ENCODE measurements at regions not wholly inside any gene's neighbourhood (a gene's known extent, or its start where the extent isn't known, plus 50 kb on each side); places are given as distances from the start of the nearest gene placed in this dataset.

DNA sequence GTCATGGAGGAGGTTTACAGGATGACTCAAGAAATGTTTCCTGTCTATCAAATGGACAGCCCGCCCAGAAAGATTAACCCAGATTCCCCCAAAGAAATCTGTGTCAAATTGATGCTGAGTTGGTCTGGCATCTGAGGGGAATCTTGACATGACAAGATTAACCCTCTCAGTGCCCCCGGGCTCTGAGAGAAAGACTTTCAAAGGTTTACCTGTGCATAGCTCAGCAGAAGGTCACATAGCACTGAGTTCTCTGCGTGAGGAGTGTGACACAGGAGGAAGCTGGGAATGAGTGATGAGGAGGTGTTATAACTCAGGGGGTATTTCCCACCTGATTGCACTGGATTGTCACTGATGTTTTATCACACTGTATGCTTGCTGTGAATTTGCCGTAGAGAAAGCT lies 601.2 kb downstream of the DHX35 start:
- H3K4me3 Mint-ChIP-seq = no peak overlapping the region

DNA sequence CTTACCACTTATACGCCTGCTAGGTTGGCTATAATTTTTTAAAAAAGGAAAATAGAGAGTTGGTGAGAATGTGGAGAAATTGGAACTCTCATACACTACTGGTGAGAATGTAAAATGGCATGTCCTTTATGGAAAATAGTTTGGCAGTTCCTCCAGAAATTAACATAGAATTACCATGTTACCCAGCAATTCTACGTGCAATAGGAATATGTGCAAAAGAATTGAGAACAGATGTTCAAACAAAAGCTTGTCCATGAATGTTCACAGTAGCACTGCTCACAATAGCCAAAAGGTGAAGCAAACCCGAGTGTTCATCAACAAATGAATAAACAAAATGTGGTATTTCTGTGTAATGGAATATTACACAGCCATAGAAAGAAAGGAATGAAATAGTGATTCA lies 592.2 kb downstream of the DHX35 start:
- Mint-ChIP-seq H3K36me3 (no peaks in the 10 kb centered on the region), H3K27ac (no peak overlapping the region), H3K4me3 (no peak overlapping the region), H3K9me3 (no peaks in the 10 kb centered on the region), H3K4me1 (no peaks in the 10 kb centered on the region), H3K27me3 (ENCODE audit: low read depth in 3 of 3) (no peaks in the 10 kb centered on the region)
- no peak for DNase-seq

More for the DNA sequence above, 601.2 kb downstream of the DHX35 start:
- DNase-seq = no peak
- H3K4me1 Mint-ChIP-seq = no peaks in the 10 kb centered on the region
- peaks cover 0 to 3% (median 2%) of the 10 kb centered on the region in 3 donors for H3K27me3 Mint-ChIP-seq (ENCODE audit: low read depth in 3 of 3)
- no peak overlapping the region for H3K27ac Mint-ChIP-seq
- H3K36me3 Mint-ChIP-seq = no peaks in the 10 kb centered on the region
- peaks cover 0 to 1% (median 0%) of the 10 kb centered on the region in 6 donors for H3K9me3 Mint-ChIP-seq

DNA sequence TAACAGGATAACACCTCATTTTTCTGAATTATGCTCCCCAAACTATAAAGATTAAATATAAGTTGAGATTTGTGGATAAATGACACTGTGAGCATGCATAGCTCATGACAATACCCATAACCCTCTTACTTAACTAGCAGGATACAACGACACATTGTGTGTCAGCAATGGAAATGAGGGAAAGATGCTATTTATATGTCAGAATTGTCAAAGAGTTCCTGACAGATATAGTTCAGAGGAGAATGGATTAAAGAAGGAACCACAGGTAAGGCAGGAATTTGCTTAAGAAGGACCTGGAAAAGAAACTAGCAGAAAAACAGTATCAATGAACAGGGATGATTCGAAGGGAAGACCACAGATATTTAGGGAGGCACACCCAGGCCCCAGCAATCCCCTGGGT lies 591.0 kb downstream of the DHX35 start:
- Mint-ChIP-seq H3K27ac (no peak overlapping the region), H3K4me3 (no peak overlapping the region), H3K4me1 (no peaks in the 10 kb centered on the region), H3K36me3 (no peaks in the 10 kb centered on the region), H3K9me3 (no peaks in the 10 kb centered on the region), H3K27me3 (ENCODE audit: low read depth in 3 of 3) (no peaks in the 10 kb centered on the region)
- DNase-seq = no peak

DNA sequence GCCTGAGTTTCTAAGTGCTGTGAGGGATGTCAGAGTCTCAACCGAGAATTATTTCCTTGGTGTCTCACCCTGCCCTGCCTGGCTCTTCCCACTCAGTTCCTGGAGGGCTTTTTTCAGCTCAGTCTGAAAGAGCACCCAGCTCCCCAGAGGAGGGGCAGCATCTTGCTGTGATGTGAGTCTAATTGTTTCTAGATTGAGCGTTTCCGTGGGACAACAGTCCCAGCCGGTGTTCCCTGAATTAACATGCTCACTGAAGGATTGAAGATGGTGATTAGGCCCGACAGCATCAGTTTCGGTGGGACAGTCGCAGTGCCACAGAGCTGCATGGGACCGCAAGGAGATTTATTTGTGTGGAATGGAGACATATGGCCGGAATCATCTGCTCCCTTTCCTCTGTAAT lies 587.6 kb downstream of the DHX35 start:
- no peak overlapping the region for H3K27ac Mint-ChIP-seq
- no peaks in the 10 kb centered on the region for H3K36me3 Mint-ChIP-seq
- H3K9me3 Mint-ChIP-seq = no peaks in the 10 kb centered on the region
- no peak for DNase-seq
- no peaks in the 10 kb centered on the region for H3K4me1 Mint-ChIP-seq
- no peaks in the 10 kb centered on the region for H3K27me3 Mint-ChIP-seq (ENCODE audit: low read depth in 3 of 3)
- no peak overlapping the region for H3K4me3 Mint-ChIP-seq

DNA sequence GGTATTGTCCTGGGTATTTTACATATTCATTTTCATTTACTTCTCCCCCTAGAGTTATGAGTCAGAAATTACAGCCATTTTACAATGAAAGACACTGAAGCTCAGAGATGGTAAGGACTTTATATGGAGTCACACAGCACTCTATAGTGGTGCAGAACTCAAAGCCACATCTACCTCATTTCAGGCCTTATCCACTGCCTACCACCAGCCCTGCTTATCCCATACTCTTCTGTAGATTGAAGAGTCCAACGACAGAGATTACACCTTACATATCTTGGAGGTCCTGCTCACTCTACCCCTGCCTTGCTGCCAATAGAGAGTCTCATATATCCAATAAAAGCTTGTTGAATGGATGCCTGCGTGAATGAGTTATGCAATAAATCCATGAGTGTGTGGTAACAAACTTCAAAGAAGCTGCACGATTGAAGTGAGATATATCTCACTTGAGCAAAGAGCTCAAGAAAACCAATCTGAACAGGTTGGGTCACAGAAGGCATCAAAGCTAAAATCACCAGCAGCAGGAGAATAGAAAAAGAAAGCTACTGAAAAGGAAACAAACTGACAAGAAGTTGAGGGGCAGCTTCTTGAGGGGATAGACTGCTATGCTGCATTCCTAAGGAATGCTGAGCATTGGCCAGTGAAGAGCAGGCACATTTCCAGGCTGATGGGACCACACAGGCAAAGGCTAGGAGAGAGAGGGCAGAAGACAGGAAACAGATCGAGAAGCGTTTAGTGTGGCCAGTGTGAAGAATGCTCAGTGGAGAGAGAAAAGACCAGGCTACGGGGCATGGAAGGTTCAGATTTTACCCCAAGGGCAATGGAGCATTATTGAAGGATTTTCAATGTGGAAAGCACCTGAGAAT lies 585.6 kb downstream of the DHX35 start:
- no peaks in the 10 kb centered on the region for H3K27me3 Mint-ChIP-seq (ENCODE audit: low read depth in 3 of 3)
- H3K4me3 Mint-ChIP-seq = no peak overlapping the region
- DNase-seq = no peak
- no peak overlapping the region for H3K27ac Mint-ChIP-seq
- H3K9me3 Mint-ChIP-seq = no peaks in the 10 kb centered on the region
- H3K4me1 Mint-ChIP-seq = peaks cover 3 to 5% of the 10 kb centered on the region in 2 donors
- no peaks in the 10 kb centered on the region for H3K36me3 Mint-ChIP-seq

DNA sequence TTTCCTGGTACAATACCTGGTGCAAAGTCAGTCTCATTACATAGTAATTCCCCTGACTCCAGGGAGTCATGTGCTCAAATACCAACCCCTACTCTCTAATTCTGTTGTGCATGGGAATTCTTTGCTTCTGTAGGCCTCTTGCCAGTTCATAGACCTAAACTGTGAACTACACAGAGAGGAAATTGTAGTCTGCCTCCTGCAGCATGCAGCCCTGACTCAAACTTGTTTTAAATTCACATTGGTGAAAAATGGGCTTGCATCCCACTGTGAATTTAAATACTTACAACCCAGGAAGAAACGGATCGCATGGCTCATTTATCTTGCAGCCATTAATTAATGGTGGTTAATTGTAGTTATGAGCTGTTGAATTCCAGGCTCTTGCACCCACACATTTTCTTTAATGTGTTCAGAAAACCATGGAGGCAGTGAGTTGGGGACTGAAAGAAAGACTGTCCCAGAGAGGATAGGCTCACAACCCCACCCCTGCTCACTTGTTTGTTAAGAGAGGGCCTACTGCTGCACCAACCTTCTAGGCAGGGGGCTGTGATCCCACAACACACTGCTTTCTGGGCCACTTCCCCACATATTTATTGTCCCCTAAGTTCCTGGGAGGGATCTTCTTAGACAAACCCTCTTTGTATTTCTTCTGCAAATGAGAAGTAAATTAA lies 579.1 kb downstream of the DHX35 start:
- no peak overlapping the region for H3K4me3 Mint-ChIP-seq
- H3K9me3 Mint-ChIP-seq = peaks cover 0 to 6% (median 0%) of the 10 kb centered on the region in 6 donors
- no peak for DNase-seq
- peaks cover 0 to 3% (median 0%) of the 10 kb centered on the region in 3 donors for H3K36me3 Mint-ChIP-seq
- peaks cover 3 to 5% of the 10 kb centered on the region in 2 donors for H3K4me1 Mint-ChIP-seq
- H3K27me3 Mint-ChIP-seq (ENCODE audit: low read depth in 3 of 3) = no peaks in the 10 kb centered on the region
- H3K27ac Mint-ChIP-seq = no peak overlapping the region

DNA sequence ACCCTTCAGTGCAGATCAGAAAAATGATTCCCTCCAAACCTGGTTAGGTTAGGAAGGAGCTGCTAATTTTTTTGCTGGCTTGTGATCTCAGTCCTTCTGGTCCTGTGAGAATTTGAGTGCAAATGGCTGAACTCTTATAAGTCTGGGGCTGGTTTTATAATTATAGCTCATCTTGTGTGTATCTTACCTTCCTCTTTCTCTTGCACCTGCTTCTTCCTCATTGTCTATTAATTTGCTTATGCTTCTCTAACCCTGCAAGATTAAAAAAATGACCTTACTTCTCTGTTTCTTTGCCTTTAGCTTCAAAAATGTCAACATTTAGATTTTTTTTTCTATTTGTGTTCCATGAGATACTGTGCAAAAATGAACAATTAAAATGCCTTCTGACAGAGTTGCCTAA lies 576.2 kb downstream of the DHX35 start:
- Mint-ChIP-seq H3K9me3 (peaks cover 0 to 6% (median 0%) of the 10 kb centered on the region in 6 donors), H3K4me3 (no peak overlapping the region), H3K27me3 (ENCODE audit: low read depth in 3 of 3) (peaks cover 0 to 3% (median 0%) of the 10 kb centered on the region in 3 donors), H3K4me1 (no peaks in the 10 kb centered on the region), H3K27ac (no peak overlapping the region), H3K36me3 (peaks cover 0 to 3% (median 0%) of the 10 kb centered on the region in 3 donors)
- DNase-seq = no peak

DNA sequence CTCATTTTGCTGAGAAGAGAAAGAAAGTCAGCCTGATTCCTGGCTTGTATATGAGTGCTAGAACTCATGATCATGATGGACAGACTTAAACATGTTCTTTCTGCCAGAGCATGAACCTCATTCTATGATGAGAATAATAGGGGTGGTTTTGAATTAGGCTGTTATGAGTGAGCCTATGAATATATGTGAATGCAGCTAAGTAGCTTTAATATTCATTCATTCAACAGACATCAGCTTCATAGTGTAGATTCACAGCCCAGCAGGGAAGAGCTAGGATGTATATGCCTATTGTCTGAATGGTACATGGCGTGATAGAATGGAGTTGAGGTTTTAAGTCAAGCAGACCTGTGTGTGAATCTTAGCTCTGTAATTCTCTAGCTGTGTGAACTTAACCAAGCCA lies 573.2 kb downstream of the DHX35 start:
- no peak for DNase-seq
- no peaks in the 10 kb centered on the region for H3K36me3 Mint-ChIP-seq
- peaks cover 0 to 6% (median 0%) of the 10 kb centered on the region in 6 donors for H3K9me3 Mint-ChIP-seq
- H3K27ac Mint-ChIP-seq = no peak overlapping the region
- H3K4me1 Mint-ChIP-seq = no peaks in the 10 kb centered on the region
- H3K4me3 Mint-ChIP-seq = no peak overlapping the region
- peaks cover 0 to 5% (median 0%) of the 10 kb centered on the region in 3 donors for H3K27me3 Mint-ChIP-seq (ENCODE audit: low read depth in 3 of 3)

DNA sequence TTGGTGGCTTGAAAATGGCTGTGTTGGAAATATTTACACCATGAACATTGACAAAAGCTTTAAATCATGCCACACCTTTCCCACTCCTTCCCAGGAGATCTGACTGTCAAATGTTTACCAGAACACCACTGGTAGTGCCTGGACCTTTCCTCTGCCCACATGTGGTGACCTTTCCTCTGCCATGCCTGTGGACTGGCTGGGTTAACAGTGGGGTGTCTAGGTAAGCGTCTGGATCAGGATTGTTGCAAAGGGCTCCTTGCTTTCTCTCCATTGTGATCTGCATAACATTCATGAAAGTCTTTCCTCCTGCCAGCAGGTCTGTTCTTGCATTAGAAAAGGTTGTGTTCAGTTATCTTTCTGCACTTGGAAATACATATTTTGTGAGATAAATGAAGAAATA lies 572.7 kb downstream of the DHX35 start:
- Mint-ChIP-seq H3K36me3 (no peaks in the 10 kb centered on the region), H3K27ac (no peak overlapping the region), H3K27me3 (ENCODE audit: low read depth in 3 of 3) (peaks cover 0 to 6% (median 0%) of the 10 kb centered on the region in 3 donors), H3K4me3 (no peak overlapping the region), H3K9me3 (peaks cover 0 to 2% (median 0%) of the 10 kb centered on the region in 6 donors), H3K4me1 (no peaks in the 10 kb centered on the region)
- no peak for DNase-seq

DNA sequence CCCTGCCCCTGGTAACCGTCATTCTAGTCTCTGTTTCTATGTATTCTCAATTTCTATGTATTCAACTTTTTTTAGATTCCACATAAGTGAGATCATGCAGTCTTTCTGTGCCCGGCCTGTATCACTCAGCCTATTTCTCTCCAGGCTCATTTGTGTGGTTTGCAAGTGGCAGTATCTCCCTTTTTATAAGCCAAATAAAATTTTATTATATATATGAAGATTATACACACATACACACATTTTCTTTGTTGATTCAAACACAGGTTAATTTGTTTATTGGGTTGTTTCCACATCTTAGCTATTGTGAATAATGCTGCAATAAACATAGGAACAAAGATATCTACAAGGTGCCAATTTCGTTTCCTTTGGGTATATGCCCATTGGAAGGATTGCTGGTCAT lies 571.7 kb downstream of the DHX35 start:
- H3K9me3 Mint-ChIP-seq = peaks cover 0 to 1% (median 0%) of the 10 kb centered on the region in 6 donors
- H3K36me3 Mint-ChIP-seq = no peaks in the 10 kb centered on the region
- no peak overlapping the region for H3K4me3 Mint-ChIP-seq
- H3K27ac Mint-ChIP-seq = no peak overlapping the region
- H3K4me1 Mint-ChIP-seq = no peaks in the 10 kb centered on the region
- peaks cover 0 to 6% (median 0%) of the 10 kb centered on the region in 3 donors for H3K27me3 Mint-ChIP-seq (ENCODE audit: low read depth in 3 of 3)
- no peak for DNase-seq

DNA sequence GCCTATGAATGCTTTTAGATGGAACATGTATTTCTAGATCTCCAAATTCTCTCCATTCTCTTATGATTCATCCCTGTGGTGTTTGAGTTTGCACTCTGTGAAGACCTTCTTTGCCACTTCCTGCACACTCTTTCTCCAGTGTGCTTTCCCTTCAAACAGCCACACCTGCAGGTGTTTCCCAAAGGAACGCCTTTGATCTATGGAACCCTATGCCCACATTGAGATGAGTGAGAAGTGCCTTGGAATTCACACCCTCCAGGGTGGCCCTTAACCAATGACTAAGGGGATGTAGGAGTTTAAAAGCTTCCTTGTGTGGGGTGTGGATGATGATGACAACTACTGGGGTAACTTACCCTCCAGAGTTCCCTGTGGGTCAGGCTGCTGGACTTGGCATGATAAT lies 570.1 kb downstream of the DHX35 start:
- Mint-ChIP-seq H3K4me1 (no peaks in the 10 kb centered on the region), H3K27ac (no peak overlapping the region), H3K4me3 (no peak overlapping the region), H3K27me3 (ENCODE audit: low read depth in 3 of 3) (peaks cover 0 to 6% (median 3%) of the 10 kb centered on the region in 3 donors), H3K36me3 (no peaks in the 10 kb centered on the region), H3K9me3 (peaks cover 0 to 1% (median 0%) of the 10 kb centered on the region in 6 donors)
- DNase-seq = no peak

DNA sequence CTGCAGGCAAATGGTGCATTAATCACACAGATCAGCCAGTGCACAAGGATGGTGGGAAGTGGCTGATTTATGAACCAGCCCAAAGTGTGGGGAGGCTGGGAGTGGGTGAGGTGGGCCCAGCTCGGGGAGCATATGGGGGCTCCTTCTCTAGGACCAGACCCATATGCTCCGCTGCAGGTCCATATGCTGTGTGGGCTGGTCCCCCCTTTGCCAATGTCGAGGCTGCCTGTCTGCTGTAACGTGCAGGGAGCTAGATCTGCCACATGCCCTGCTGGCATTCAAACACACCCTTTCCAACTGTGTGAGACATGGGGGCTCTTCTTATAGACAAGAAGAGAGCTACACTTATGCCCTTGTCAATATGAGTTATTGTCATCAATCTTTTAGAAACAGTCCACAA lies 566.3 kb downstream of the DHX35 start:
- no peak for DNase-seq
- H3K27me3 Mint-ChIP-seq (ENCODE audit: low read depth in 3 of 3) = peaks cover 0 to 3% (median 3%) of the 10 kb centered on the region in 3 donors
- H3K4me3 Mint-ChIP-seq = no peak overlapping the region
- no peaks in the 10 kb centered on the region for H3K4me1 Mint-ChIP-seq
- no peaks in the 10 kb centered on the region for H3K36me3 Mint-ChIP-seq
- peaks cover 0 to 2% (median 0%) of the 10 kb centered on the region in 6 donors for H3K9me3 Mint-ChIP-seq
- H3K27ac Mint-ChIP-seq = no peak overlapping the region

DNA sequence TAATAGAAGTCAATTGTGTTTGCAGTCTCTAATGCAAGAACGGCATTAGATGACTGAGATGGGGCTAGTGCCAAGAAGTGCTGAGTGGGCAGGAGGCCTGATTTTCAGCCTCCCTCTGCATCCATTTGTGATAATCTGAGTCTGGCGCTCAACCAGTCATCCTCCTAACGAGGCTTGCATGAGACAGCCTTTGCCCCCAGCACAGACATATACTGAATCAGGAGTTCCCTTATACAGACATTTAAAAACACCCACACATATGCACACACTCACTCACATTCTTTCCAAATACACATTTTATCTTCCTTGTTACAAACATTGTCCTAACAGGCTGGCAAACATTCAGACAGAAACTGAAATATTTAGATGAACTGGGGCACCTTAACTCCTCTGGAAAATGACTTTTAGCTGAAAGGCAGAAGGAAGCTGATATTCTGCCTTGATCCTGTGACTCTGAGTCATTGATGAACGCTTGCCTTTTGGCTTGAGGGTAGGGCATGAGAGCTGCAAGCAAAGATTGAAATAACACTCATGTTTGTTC lies 562.3 kb downstream of the DHX35 start:
- Mint-ChIP-seq H3K27ac (no peak overlapping the region), H3K27me3 (ENCODE audit: low read depth in 3 of 3) (peaks cover 0 to 3% (median 3%) of the 10 kb centered on the region in 3 donors), H3K4me1 (no peaks in the 10 kb centered on the region), H3K4me3 (no peak overlapping the region), H3K9me3 (peaks cover 0 to 2% (median 0%) of the 10 kb centered on the region in 6 donors), H3K36me3 (no peaks in the 10 kb centered on the region)
- DNase-seq = no peak

DNA sequence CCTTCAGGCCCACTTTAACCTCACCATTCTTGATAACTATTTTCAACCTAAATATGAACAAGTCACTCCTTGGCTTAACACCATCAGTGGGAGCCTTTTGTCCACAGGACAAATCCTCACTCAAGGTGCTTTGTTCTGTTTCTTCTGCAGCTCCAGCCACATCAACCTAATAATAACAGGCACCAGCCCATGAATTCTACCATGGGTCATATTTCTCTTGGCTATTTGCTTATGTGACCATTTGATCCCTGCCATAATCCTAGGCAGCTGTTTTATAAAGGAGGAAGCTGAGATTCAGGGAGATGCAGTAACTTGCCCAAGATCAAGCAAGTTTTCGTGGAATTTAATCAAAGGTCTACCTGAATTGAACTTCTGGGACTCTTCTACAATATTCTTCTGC lies 561.3 kb downstream of the DHX35 start:
- peaks cover 0 to 2% (median 0%) of the 10 kb centered on the region in 6 donors for H3K9me3 Mint-ChIP-seq
- no peak for DNase-seq
- H3K4me3 Mint-ChIP-seq = no peak overlapping the region
- H3K27me3 Mint-ChIP-seq (ENCODE audit: low read depth in 3 of 3) = peaks cover 0 to 5% (median 3%) of the 10 kb centered on the region in 3 donors
- no peaks in the 10 kb centered on the region for H3K4me1 Mint-ChIP-seq
- no peak overlapping the region for H3K27ac Mint-ChIP-seq
- H3K36me3 Mint-ChIP-seq = no peaks in the 10 kb centered on the region
